Retinal pigment epithelial cell (primary cell): ENCODE measurements at regions not wholly inside any gene's neighbourhood (a gene's known extent, or its start where the extent isn't known, plus 50 kb on each side); places are given as distances from the start of the nearest gene placed in this dataset.

Experiments used
- DNase-seq: peaks from one replicate; pipeline ENCODE4 v3.0.0-alpha.2; 2010; ENCODE audit warnings: low read depth
- H3K4me3 ChIP-seq: 2 replicates; pipeline ENCODE4 v1.5.1; 2011; ENCODE audit warnings: mild to moderate bottlenecking, low read length, control low read depth, moderate library complexity
- CTCF ChIP-seq: conservative IDR thresholded peaks from 2 replicates; pipeline ENCODE4 v1.5.1; 2011; ENCODE audit warnings: low read depth, low read length, control low read depth, inconsistent platforms

GRCh38 chr11:127890030-127890615 lies 697.2 kb downstream of the ETS1 start:
- H3K4me3 ChIP-seq: no peak overlapping the region
- DNase-seq: no peak
- no peak for TF ChIP-seq CTCF

- no peak for DNase-seq
- TF ChIP-seq CTCF: no peak
- no peak overlapping the region for H3K4me3 ChIP-seq
These were observed 699.0 kb downstream of the ETS1 start for GRCh38 chr11:127888386-127888785.

GRCh38 chr11:127875131-127875530 lies 712.2 kb downstream of the ETS1 start:
- no peak overlapping the region for H3K4me3 ChIP-seq
- no peak for DNase-seq
- TF ChIP-seq CTCF: no peak

GRCh38 chr11:127873478-127873877 lies 713.9 kb downstream of the ETS1 start:
- peak; percentile 68 for DNase-seq
- TF ChIP-seq CTCF: no peak
- H3K4me3 ChIP-seq: no peak overlapping the region

GRCh38 chr11:127866109-127866508 lies 721.2 kb downstream of the ETS1 start:
- no peak overlapping the region for H3K4me3 ChIP-seq
- no peak for TF ChIP-seq CTCF
- no peak for DNase-seq

GRCh38 chr11:127864861-127865260 lies 722.5 kb downstream of the ETS1 start:
- no peak for DNase-seq
- no peak for TF ChIP-seq CTCF
- H3K4me3 ChIP-seq: no peak overlapping the region

- no peak for DNase-seq
- no peak overlapping the region for H3K4me3 ChIP-seq
These were observed 725.0 kb downstream of the ETS1 start for GRCh38 chr11:127862406-127862805.

More at GRCh38 chr11:127862406-127862805, 725.0 kb downstream of the ETS1 start:
- TF ChIP-seq CTCF: no peak
